Liver (tissue), 3 donors: ENCODE measurements at regions not wholly inside any gene's neighbourhood (a gene's known extent, or its start where the extent isn't known, plus 50 kb on each side); places are given as distances from the start of the nearest gene placed in this dataset.

Experiments used
- CTCF ChIP-seq: fragments of 150-350 bp; IDR thresholded peaks from 2 replicates; pipeline ENCODE4 v1.5.1; 2017; ENCODE audit warnings: improper control_type of control experiment, low read depth, low read length; ENCODE audit not compliant: missing input control
- FOXA1 ChIP-seq: IDR thresholded peaks from 2 replicates; pipeline ENCODE4 v1.6.1; 2016; ENCODE audit warnings: antibody characterized with exemption
- HNF4G ChIP-seq: IDR thresholded peaks from 2 replicates; pipeline ENCODE4 v1.6.1; 2016; ENCODE audit warnings: antibody characterized with exemption
- MAX ChIP-seq: IDR thresholded peaks from 2 replicates; pipeline ENCODE4 v1.6.1; 2016; ENCODE audit warnings: antibody characterized with exemption
- RAD21 ChIP-seq, 2 donors: IDR thresholded peaks; 2 replicates each; pipeline ENCODE4 v1.6.1; 2016; ENCODE audit warnings: antibody characterized with exemption in 2 of 2, mild to moderate bottlenecking in 2 of 2
- REST ChIP-seq: IDR thresholded peaks from 2 replicates; pipeline ENCODE4 v1.6.1; 2016; ENCODE audit warnings: antibody characterized with exemption, mild to moderate bottlenecking
- TAF1 ChIP-seq: conservative IDR thresholded peaks from 2 replicates; pipeline ENCODE4 v1.6.1; 2016; ENCODE audit warnings: antibody characterized with exemption, mild to moderate bottlenecking
- donor health status: healthy.
- donor health status: healthy.

- TF ChIP-seq RAD21 (IDR thresholded peaks at IDR 0.05) (no peak), REST (no peak), HNF4G (no peak), FOXA1 (no peak), CTCF (no peak), TAF1 (no peak), MAX (no peak)
Observed at GRCh38 chr4:106507440-106507839, 138.9 kb upstream of the GIMD1 start.
